Activated T-helper 17 cell treated with anti-CD3 and anti-CD28 coated beads, Interleukin-2, amount 50 U/mL, for 72 hours (primary cell): ENCODE measurements at regions not wholly inside any gene's neighbourhood (a gene's known extent, or its start where the extent isn't known, plus 50 kb on each side); places are given as distances from the start of the nearest gene placed in this dataset.

ENCODE experiments used
- ATAC-seq: fragments of 150-1000 bp; cut with Tn5 transposase; replicated peaks from 2 replicates; pipeline ENCODE4 v1.10.0; 2021; ENCODE audit warnings: mild to moderate bottlenecking, moderate library complexity
- H3K27ac Mint-ChIP-seq: one replicate; pipeline ENCODE4 v1.8.0; 2022; ENCODE audit warnings: mixed read lengths
- H3K27me3 Mint-ChIP-seq: one replicate; pipeline ENCODE4 v1.8.0; 2022; ENCODE audit warnings: mixed read lengths
- H3K36me3 Mint-ChIP-seq: one replicate; pipeline ENCODE4 v1.8.0; 2022; ENCODE audit warnings: low read depth, mild to moderate bottlenecking, mixed read lengths
- H3K4me1 Mint-ChIP-seq: one replicate; pipeline ENCODE4 v1.8.0; 2022; ENCODE audit warnings: mixed read lengths
- H3K4me3 Mint-ChIP-seq: one replicate; pipeline ENCODE4 v1.8.0; 2022; ENCODE audit warnings: mild to moderate bottlenecking, mixed read lengths
- H3K9me3 Mint-ChIP-seq: one replicate; pipeline ENCODE4 v1.8.0; 2022; ENCODE audit warnings: mixed read lengths

GRCh38 chr1:29730623-29731022 lies 494.3 kb downstream of the PTPRU start:
- H3K36me3 Mint-ChIP-seq: no peaks in the 10 kb centered on the region
- H3K27me3 Mint-ChIP-seq: peaks cover 10% of the 10 kb centered on the region
- H3K4me1 Mint-ChIP-seq: no peaks in the 10 kb centered on the region
- ATAC-seq: no peak
- H3K4me3 Mint-ChIP-seq: no peak overlapping the region
- no peak overlapping the region for H3K27ac Mint-ChIP-seq
- no peaks in the 10 kb centered on the region for H3K9me3 Mint-ChIP-seq

GRCh38 chr1:29729281-29729680 lies 493.0 kb downstream of the PTPRU start:
- no peak for ATAC-seq
- Mint-ChIP-seq H3K9me3 (no peaks in the 10 kb centered on the region), H3K27me3 (peaks cover 6% of the 10 kb centered on the region), H3K36me3 (no peaks in the 10 kb centered on the region), H3K4me3 (no peak overlapping the region), H3K4me1 (no peaks in the 10 kb centered on the region), H3K27ac (no peak overlapping the region)

GRCh38 chr1:29728703-29729102 lies 492.4 kb downstream of the PTPRU start:
- peaks cover 5% of the 10 kb centered on the region for H3K27me3 Mint-ChIP-seq
- H3K27ac Mint-ChIP-seq: no peak overlapping the region
- H3K4me1 Mint-ChIP-seq: no peaks in the 10 kb centered on the region
- no peak for ATAC-seq
- H3K9me3 Mint-ChIP-seq: no peaks in the 10 kb centered on the region
- no peaks in the 10 kb centered on the region for H3K36me3 Mint-ChIP-seq
- no peak overlapping the region for H3K4me3 Mint-ChIP-seq

GRCh38 chr1:29725262-29725661 lies 488.9 kb downstream of the PTPRU start:
- no peak for ATAC-seq
- Mint-ChIP-seq H3K9me3 (no peaks in the 10 kb centered on the region), H3K4me3 (no peak overlapping the region), H3K27ac (no peak overlapping the region), H3K27me3 (peaks cover 10% of the 10 kb centered on the region), H3K36me3 (no peaks in the 10 kb centered on the region), H3K4me1 (no peaks in the 10 kb centered on the region)

- ATAC-seq: no peak
- H3K27ac Mint-ChIP-seq: no peak overlapping the region
- peaks cover 22% of the 10 kb centered on the region for H3K27me3 Mint-ChIP-seq
- H3K4me3 Mint-ChIP-seq: no peak overlapping the region
- no peaks in the 10 kb centered on the region for H3K36me3 Mint-ChIP-seq
- peaks cover 6% of the 10 kb centered on the region for H3K4me1 Mint-ChIP-seq
- H3K9me3 Mint-ChIP-seq: peaks cover 9% of the 10 kb centered on the region
These were observed 486.3 kb downstream of the PTPRU start for GRCh38 chr1:29722598-29722997.

GRCh38 chr1:29719253-29719652 lies 482.9 kb downstream of the PTPRU start:
- H3K36me3 Mint-ChIP-seq: no peaks in the 10 kb centered on the region
- no peak overlapping the region for H3K4me3 Mint-ChIP-seq
- peaks cover 22% of the 10 kb centered on the region for H3K27me3 Mint-ChIP-seq
- no peak overlapping the region for H3K27ac Mint-ChIP-seq
- ATAC-seq: peak; percentile 75
- H3K9me3 Mint-ChIP-seq: peaks cover 11% of the 10 kb centered on the region
- H3K4me1 Mint-ChIP-seq: peaks cover 6% of the 10 kb centered on the region

- Mint-ChIP-seq H3K9me3 (peaks cover 11% of the 10 kb centered on the region), H3K36me3 (no peaks in the 10 kb centered on the region), H3K4me3 (no peak overlapping the region), H3K27me3 (peaks cover 25% of the 10 kb centered on the region), H3K27ac (no peak overlapping the region), H3K4me1 (peaks cover 6% of the 10 kb centered on the region)
- peak; percentile 26 for ATAC-seq
These were observed 482.5 kb downstream of the PTPRU start for GRCh38 chr1:29718791-29719190.

GRCh38 chr1:29716306-29716705 lies 480.0 kb downstream of the PTPRU start:
- peaks cover 11% of the 10 kb centered on the region for H3K4me1 Mint-ChIP-seq
- H3K36me3 Mint-ChIP-seq: no peaks in the 10 kb centered on the region

GRCh38 chr1:29713857-29714256 lies 477.5 kb downstream of the PTPRU start:
- Mint-ChIP-seq H3K36me3 (no peaks in the 10 kb centered on the region), H3K4me1 (peaks cover 16% of the 10 kb centered on the region), H3K4me3 (no peak overlapping the region), H3K27me3 (peaks cover 12% of the 10 kb centered on the region), H3K27ac (no peak overlapping the region), H3K9me3 (peaks cover 6% of the 10 kb centered on the region)
- no peak for ATAC-seq

More at GRCh38 chr1:29716306-29716705, 480.0 kb downstream of the PTPRU start:
- Mint-ChIP-seq H3K4me3 (no peak overlapping the region), H3K27me3 (peaks cover 27% of the 10 kb centered on the region), H3K27ac (no peak overlapping the region), H3K9me3 (peaks cover 11% of the 10 kb centered on the region)
- no peak for ATAC-seq

- Mint-ChIP-seq H3K4me3 (peak overlapping the region; percentile 27), H3K27ac (peak overlapping the region; percentile 31), H3K36me3 (no peaks in the 10 kb centered on the region), H3K4me1 (peaks cover 15% of the 10 kb centered on the region), H3K27me3 (peaks cover 13% of the 10 kb centered on the region), H3K9me3 (peaks cover 3% of the 10 kb centered on the region)
- ATAC-seq: no peak
These were observed 476.5 kb downstream of the PTPRU start for GRCh38 chr1:29712801-29713200.

- no peak for ATAC-seq
These were observed 475.9 kb downstream of the PTPRU start for GRCh38 chr1:29712284-29712651.

GRCh38 chr1:29711582-29712283 lies 475.4 kb downstream of the PTPRU start:
- Mint-ChIP-seq H3K27ac (peak overlapping the region; percentile 31), H3K36me3 (no peaks in the 10 kb centered on the region), H3K4me3 (peak overlapping the region; percentile 27), H3K4me1 (peaks cover 15% of the 10 kb centered on the region), H3K9me3 (no peaks in the 10 kb centered on the region), H3K27me3 (peaks cover 15% of the 10 kb centered on the region)
- ATAC-seq: peak; percentile 86

More at GRCh38 chr1:29712284-29712651, 475.9 kb downstream of the PTPRU start:
- Mint-ChIP-seq H3K27me3 (peaks cover 14% of the 10 kb centered on the region), H3K36me3 (no peaks in the 10 kb centered on the region), H3K4me1 (peaks cover 15% of the 10 kb centered on the region), H3K9me3 (no peaks in the 10 kb centered on the region), H3K4me3 (peak overlapping the region; percentile 27), H3K27ac (peak overlapping the region; percentile 31)

GRCh38 chr1:29709704-29710280 lies 473.5 kb downstream of the PTPRU start:
- H3K27ac Mint-ChIP-seq: peak overlapping the region; percentile 84
- H3K4me3 Mint-ChIP-seq: peak overlapping the region; percentile 25
- no peaks in the 10 kb centered on the region for H3K9me3 Mint-ChIP-seq
- H3K27me3 Mint-ChIP-seq: peaks cover 35% of the 10 kb centered on the region
- no peaks in the 10 kb centered on the region for H3K36me3 Mint-ChIP-seq
- H3K4me1 Mint-ChIP-seq: peaks cover 15% of the 10 kb centered on the region
- no peak for ATAC-seq

GRCh38 chr1:29708796-29709703 lies 472.7 kb downstream of the PTPRU start:
- Mint-ChIP-seq H3K36me3 (no peaks in the 10 kb centered on the region), H3K4me3 (peak overlapping the region; percentile 25), H3K27me3 (peaks cover 38% of the 10 kb centered on the region), H3K9me3 (no peaks in the 10 kb centered on the region), H3K4me1 (peaks cover 15% of the 10 kb centered on the region), H3K27ac (peak overlapping the region; percentile 84)
- ATAC-seq: no peak
